GM12875 (cell line): ENCODE measurements at regions not wholly inside any gene's neighbourhood (a gene's known extent, or its start where the extent isn't known, plus 50 kb on each side); places are given as distances from the start of the nearest gene placed in this dataset.

Experiments
- H3K4me3 ChIP-seq: one replicate; pipeline ENCODE4 v1.5.1; 2011; ENCODE audit warnings: low read depth, low read length, control low read depth
- TF ChIP-seq, protein P1 (sequence below): IDR thresholded peaks from 2 replicates; pipeline ENCODE4 v1.5.1; 2011; ENCODE audit warnings: low read depth, mild to moderate bottlenecking, control low read depth, inconsistent platforms, low read length, moderate library complexity, borderline replicate concordance; ENCODE audit not compliant: insufficient read depth

DNA sequence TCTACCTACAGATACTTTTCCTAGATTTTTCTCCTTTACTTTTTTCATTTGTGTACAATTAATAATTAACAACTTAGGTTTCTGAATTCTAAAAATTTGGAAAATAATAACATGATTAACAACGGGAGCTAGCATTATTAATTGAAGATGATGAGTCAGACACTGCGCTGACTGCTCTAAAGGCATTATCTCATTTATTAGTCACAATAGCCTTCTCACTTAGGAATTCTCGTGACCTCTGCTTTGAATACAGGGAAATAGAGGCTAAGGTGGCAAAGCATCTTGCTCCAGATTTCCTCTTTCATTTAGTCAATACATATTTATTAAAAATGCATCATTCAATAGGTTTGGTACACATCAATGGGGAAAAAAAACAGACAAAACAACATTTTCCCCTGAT, 441.3 kb downstream of the PCDH18 start:
- TF ChIP-seq, protein P1, sequence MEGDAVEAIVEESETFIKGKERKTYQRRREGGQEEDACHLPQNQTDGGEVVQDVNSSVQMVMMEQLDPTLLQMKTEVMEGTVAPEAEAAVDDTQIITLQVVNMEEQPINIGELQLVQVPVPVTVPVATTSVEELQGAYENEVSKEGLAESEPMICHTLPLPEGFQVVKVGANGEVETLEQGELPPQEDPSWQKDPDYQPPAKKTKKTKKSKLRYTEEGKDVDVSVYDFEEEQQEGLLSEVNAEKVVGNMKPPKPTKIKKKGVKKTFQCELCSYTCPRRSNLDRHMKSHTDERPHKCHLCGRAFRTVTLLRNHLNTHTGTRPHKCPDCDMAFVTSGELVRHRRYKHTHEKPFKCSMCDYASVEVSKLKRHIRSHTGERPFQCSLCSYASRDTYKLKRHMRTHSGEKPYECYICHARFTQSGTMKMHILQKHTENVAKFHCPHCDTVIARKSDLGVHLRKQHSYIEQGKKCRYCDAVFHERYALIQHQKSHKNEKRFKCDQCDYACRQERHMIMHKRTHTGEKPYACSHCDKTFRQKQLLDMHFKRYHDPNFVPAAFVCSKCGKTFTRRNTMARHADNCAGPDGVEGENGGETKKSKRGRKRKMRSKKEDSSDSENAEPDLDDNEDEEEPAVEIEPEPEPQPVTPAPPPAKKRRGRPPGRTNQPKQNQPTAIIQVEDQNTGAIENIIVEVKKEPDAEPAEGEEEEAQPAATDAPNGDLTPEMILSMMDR = no peak
- no peak overlapping the region for H3K4me3 ChIP-seq

DNA sequence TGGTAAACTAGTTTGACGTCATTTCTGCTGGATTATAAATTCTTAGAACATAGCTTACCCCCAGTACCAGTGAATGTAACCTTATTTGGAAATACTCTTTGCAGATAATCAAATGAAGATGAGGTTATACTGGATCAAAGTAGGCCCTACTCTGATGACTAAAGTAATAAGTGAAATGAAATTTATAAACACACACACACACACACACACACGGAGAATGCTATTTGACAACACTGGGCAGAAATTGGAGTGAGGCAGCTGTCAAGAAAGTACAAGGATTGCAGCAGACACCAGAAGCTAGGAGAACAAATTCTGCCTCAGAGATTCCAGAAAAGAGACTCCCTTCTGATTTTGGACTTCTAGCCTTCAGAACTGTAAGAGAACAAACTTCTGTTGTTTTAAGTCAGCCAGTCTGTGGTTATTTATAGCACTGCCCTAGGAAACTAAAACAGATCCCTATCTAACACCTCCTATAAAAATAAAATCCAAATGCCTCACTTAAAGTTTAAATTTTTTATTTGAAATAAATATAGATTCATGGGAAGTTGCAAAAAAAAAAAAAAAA, 448.6 kb downstream of the PCDH18 start:
- no peak overlapping the region for H3K4me3 ChIP-seq
- TF ChIP-seq, protein P1 = no peak

DNA sequence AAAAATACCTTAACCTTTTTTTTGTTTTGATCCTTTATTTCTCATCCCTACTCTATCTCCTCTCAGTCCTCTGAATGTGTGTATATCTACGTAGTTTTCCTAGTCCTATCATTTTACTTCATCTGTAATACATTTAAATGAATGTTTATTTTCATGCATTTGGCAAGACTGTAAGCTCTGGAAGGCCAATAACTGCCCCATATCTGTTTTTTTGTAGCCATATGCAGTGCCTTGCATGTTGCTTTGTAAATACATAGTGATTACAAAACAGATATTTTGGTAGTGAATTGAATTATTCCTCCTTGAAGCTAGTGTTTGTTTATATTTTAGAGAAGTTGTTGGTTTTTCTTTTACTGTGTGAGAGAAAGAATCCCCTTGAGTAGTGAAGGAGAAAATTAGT, 450.2 kb downstream of the PCDH18 start:
- TF ChIP-seq, protein P1 = no peak
- H3K4me3 ChIP-seq = no peak overlapping the region

DNA sequence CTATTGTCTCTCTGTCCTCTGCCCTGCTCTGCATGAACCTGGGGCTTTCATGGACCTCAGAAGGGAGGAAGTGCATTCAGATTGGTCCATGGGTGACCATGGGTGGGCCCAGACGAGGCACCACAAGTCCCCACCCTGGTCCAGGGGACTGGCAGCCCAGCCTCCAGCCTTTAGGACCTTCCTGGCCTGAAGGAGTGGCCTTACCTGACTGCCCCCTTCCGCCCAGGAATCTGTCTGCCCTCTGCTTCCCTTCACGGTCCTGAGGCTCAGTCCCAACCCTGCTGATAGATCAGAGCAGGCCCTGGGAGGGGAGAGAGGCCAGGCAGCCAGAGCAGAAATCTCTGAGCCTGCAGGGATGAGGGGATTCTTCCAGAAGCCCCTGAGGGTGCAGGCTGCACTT, 455.4 kb downstream of the PCDH18 start:
- TF ChIP-seq, protein P1 = no peak
- no peak overlapping the region for H3K4me3 ChIP-seq

DNA sequence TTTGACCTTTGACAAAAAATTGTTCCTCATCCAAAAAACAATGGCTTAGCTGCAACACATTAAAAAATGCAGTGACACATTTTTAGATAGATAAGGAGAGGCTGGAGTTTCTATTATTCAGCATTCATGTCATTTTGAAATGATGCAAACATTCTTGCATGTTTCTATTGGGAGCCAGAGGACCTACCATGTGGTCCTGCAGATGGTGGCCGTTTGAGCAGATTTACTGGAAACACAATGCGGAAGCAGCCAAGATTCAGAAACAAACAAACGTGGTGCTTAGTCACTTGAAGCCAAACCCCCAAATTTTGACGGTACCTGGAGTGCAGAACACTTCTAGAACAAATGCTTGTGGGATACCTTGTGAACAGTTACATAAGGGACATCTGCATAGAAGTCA, 456.7 kb downstream of the PCDH18 start:
- no peak overlapping the region for H3K4me3 ChIP-seq
- TF ChIP-seq, protein P1 = no peak

DNA sequence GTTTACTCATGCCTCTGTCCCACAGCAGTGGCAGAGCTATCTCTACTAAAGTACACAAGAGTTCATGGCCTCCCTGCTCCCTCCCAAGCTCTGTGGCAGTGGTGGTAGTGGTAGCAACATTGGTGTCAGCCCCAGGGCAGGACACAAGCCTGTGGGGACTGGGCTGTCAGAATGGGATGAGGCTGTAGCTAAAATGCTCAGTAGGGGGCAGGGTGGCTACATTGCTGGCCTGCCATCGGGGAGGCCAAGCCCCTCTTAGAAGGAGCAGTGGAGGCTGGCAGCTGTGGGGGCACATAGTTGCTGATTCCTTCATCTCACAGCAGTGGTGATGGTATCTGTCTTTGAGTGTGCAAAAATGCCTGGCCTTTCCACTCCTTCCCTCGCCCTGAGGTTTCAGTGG, 461.7 kb downstream of the PCDH18 start:
- no peak overlapping the region for H3K4me3 ChIP-seq
- TF ChIP-seq, protein P1 = no peak

DNA sequence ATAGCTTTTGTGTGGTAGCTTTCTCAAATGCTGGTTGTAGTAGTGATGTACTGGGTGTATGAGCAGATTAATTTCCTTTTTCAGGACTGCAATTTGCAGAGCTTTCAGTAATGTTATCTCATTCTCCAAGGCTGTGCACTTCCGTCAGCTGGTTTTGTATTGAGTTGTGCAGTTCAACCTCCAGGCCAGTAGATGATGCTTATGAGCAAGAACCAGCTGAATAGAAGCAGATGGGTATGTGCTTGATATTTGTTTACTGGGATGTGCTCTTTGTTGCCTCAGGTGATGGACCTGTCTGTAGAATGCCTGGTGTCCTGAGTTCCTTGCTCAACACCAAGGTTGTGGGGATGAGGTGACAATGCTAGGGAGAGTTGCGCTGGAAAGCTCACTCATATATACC, 462.8 kb downstream of the PCDH18 start:
- H3K4me3 ChIP-seq = no peak overlapping the region

More for the DNA sequence above, 462.8 kb downstream of the PCDH18 start:
- TF ChIP-seq, protein P1 = no peak; the same call in 1 of the 2 replicates
